Right lobe of liver (tissue), 6 donors: ENCODE measurements at regions not wholly inside any gene's neighbourhood (a gene's known extent, or its start where the extent isn't known, plus 50 kb on each side); places are given as distances from the start of the nearest gene placed in this dataset.

Source experiments
- ATAC-seq, 4 donors: fragments of 200-7000 bp; cut with Tn5 transposase; one replicate each; pipeline ENCODE4 v1.9.1; 2020; ENCODE audit warnings: mild to moderate bottlenecking in 4 of 4, moderate library complexity in 4 of 4
- DNase-seq, 3 donors: peaks; one replicate each; pipeline ENCODE4 v3.0.0-alpha.2; 2020
- H3K27ac ChIP-seq, 3 donors: fragments of 200-600 bp; one replicate each; pipeline ENCODE4 v1.8.0; 2022
- H3K27me3 ChIP-seq, 2 donors: fragments of 200-600 bp; one replicate each; pipeline ENCODE4 v1.8.0; 2022
- H3K36me3 ChIP-seq, 4 donors: fragments of 200-600 bp; sonication (generic) in 1 of 4; one replicate each; pipeline versions ENCODE4 v1.5.1 to v1.8.0; 2017 to 2022; ENCODE audit warnings: control low read depth in 1 of 4
- H3K4me1 ChIP-seq, 4 donors: fragments of 200-600 bp; sonication (generic) in 1 of 4; one replicate each; pipeline versions ENCODE4 v1.5.1 to v1.8.0; 2017 to 2022; ENCODE audit warnings: control low read depth in 1 of 4
- H3K4me3 ChIP-seq, 3 donors: fragments of 200-600 bp; one replicate each; pipeline ENCODE4 v1.8.0; 2022
- H3K9me3 ChIP-seq, 4 donors: fragments of 200-600 bp; sonication (generic) in 1 of 4; one replicate each; pipeline versions ENCODE4 v1.5.1 to v1.8.0; 2017 to 2022; ENCODE audit warnings: control low read depth in 1 of 4
- CTCF ChIP-seq, 4 donors: fragments of 200-600 bp in 3 of 4; fragments of 450-650 bp in 1 of 4; IDR thresholded peaks; one replicate each; pipeline versions ENCODE4 v1.5.1 to v1.8.0; 2016 to 2022; ENCODE audit warnings: antibody characterized with exemption in 4 of 4, mild to moderate bottlenecking in 2 of 4
- POLR2A ChIP-seq: fragments of 450-650 bp; IDR thresholded peaks from one replicate; pipeline ENCODE4 v1.6.1; 2017; ENCODE audit warnings: antibody characterized with exemption, mild to moderate bottlenecking
- WGBS: methylation state at CpG from one replicate; pipeline ENCODE4 v1.1.6; 2018; ENCODE audit warnings: low coverage, low lambda C conversion rate; ENCODE audit not compliant: insufficient coverage; ENCODE audit errors: missing lambda C conversion rate; 5-methylcytosine and 5-hydroxymethylcytosine counted together
- intact Hi-C, 2 donors: fragments of 100-400 bp; cut with DNase I; formaldehyde crosslinking; loops; one replicate each; pipeline versions ENCODE4 v1.11.2 to v1.14.1; 2022
- donor health status: DM: no; HTN: yes; CAD: no.
- donor health status: DM: no; HTN: no; CAD: no.
- donor health status: DM: no; HTN: no; CAD: no.
- donor health status: DM: no; HTN: yes; CAD: no.
- donor health status: DM: no; HTN: yes; CAD: no.

- H3K4me1 ChIP-seq, result no peaks in the 10 kb centered on the region
- ATAC-seq, result no peak
- no peak for TF ChIP-seq POLR2A
- TF ChIP-seq CTCF (IDR thresholded peaks at IDR 0.05), result no peak
- no peaks in the 10 kb centered on the region for H3K36me3 ChIP-seq
- DNase-seq, result no peak
- no peaks in the 10 kb centered on the region for H3K9me3 ChIP-seq
- WGBS, result 60% methylated on average over 4 of the region's 4 CpGs
- H3K27ac ChIP-seq, result no peak overlapping the region
- intact Hi-C loops, result no loop called here
- no peak overlapping the region for H3K4me3 ChIP-seq
- no peaks in the 10 kb centered on the region for H3K27me3 ChIP-seq
These were observed 346.1 kb upstream of the PTGER4 start for GRCh38 chr5:40333459-40334241.

- H3K27ac ChIP-seq, result no peak overlapping the region
- TF ChIP-seq POLR2A (no peak), CTCF (IDR thresholded peaks at IDR 0.05) (no peak)
These were observed 346.7 kb upstream of the PTGER4 start for GRCh38 chr5:40332970-40333369.

GRCh38 chr5:40331616-40332015, 348.1 kb upstream of the PTGER4 start:
- TF ChIP-seq POLR2A (no peak), CTCF (IDR thresholded peaks at IDR 0.05) (no peak)
- intact Hi-C loops, result no loop called here
- Histone ChIP-seq H3K4me3 (no peak overlapping the region), H3K9me3 (no peaks in the 10 kb centered on the region), H3K36me3 (no peaks in the 10 kb centered on the region), H3K27ac (no peak overlapping the region), H3K27me3 (no peaks in the 10 kb centered on the region), H3K4me1 (no peaks in the 10 kb centered on the region)
- no peak for DNase-seq
- ATAC-seq, result no peak
- WGBS, result 72% methylated on average over 3 of the region's 5 CpGs

More at GRCh38 chr5:40332970-40333369, 346.7 kb upstream of the PTGER4 start:
- no peak overlapping the region for H3K4me3 ChIP-seq
- H3K27me3 ChIP-seq, result no peaks in the 10 kb centered on the region
- DNase-seq, result no peak
- no peaks in the 10 kb centered on the region for H3K36me3 ChIP-seq
- H3K9me3 ChIP-seq, result no peaks in the 10 kb centered on the region
- H3K4me1 ChIP-seq, result no peaks in the 10 kb centered on the region
- intact Hi-C loops, result no loop called here
- ATAC-seq, result no peak
- WGBS, result 24% methylated on average over 1 of the region's 1 CpG

GRCh38 chr5:40321514-40321913, 358.2 kb upstream of the PTGER4 start:
- no peak for TF ChIP-seq POLR2A
- no peak for TF ChIP-seq CTCF (IDR thresholded peaks at IDR 0.05)
- Histone ChIP-seq H3K27ac (no peak overlapping the region), H3K27me3 (no peaks in the 10 kb centered on the region), H3K36me3 (no peaks in the 10 kb centered on the region), H3K4me1 (no peaks in the 10 kb centered on the region), H3K9me3 (no peaks in the 10 kb centered on the region), H3K4me3 (no peak overlapping the region)
- ATAC-seq (no peak), DNase-seq (no peak)
- intact Hi-C loops, result no loop called here

GRCh38 chr5:40318395-40318794, 361.3 kb upstream of the PTGER4 start:
- TF ChIP-seq POLR2A (no peak), CTCF (IDR thresholded peaks at IDR 0.05) (no peak)
- no peaks in the 10 kb centered on the region for H3K36me3 ChIP-seq
- H3K4me3 ChIP-seq, result no peak overlapping the region
- H3K9me3 ChIP-seq, result no peaks in the 10 kb centered on the region
- H3K27me3 ChIP-seq, result no peaks in the 10 kb centered on the region
- DNase-seq (no peak), ATAC-seq (no peak)
- H3K27ac ChIP-seq, result no peak overlapping the region
- H3K4me1 ChIP-seq, result no peaks in the 10 kb centered on the region
- intact Hi-C loops, result no loop called here
